ENCODE measurements at regions not wholly inside any gene's neighbourhood (a gene's known extent, or its start where the extent isn't known, plus 50 kb on each side); places are given as distances from the start of the nearest gene placed in this dataset.

DNA sequence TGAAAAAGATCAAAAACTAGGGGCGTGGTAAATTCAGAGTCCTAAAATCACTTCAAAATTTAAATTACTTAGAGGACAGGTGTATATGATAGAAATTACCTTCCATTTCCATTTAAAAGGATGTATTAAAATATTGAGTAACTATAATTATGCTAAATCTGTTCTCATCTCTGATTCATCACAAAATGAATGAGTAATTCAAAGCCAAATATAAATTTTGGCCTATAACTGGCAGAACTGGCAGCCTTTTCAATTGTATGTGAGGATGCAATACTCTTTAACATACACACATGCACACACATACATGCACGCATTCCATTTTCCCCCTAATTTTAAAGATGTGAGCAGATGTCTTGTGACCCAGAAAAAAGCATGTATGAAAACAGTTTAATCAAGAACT lies 194.6 kb downstream of the EPM2A start:
- DNase-seq, result no peak
- H3K36me3 ChIP-seq, result no peaks in the 10 kb centered on the region
- no peak overlapping the region for H3K4me3 ChIP-seq (ENCODE audit: low read depth, low read length)
- TF ChIP-seq, protein P1, sequence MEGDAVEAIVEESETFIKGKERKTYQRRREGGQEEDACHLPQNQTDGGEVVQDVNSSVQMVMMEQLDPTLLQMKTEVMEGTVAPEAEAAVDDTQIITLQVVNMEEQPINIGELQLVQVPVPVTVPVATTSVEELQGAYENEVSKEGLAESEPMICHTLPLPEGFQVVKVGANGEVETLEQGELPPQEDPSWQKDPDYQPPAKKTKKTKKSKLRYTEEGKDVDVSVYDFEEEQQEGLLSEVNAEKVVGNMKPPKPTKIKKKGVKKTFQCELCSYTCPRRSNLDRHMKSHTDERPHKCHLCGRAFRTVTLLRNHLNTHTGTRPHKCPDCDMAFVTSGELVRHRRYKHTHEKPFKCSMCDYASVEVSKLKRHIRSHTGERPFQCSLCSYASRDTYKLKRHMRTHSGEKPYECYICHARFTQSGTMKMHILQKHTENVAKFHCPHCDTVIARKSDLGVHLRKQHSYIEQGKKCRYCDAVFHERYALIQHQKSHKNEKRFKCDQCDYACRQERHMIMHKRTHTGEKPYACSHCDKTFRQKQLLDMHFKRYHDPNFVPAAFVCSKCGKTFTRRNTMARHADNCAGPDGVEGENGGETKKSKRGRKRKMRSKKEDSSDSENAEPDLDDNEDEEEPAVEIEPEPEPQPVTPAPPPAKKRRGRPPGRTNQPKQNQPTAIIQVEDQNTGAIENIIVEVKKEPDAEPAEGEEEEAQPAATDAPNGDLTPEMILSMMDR (IDR thresholded peaks at IDR 0.05; ENCODE audit: low read depth, low read length), result no peak
- H3K27me3 ChIP-seq, result no peaks in the 10 kb centered on the region
- no peaks in the 10 kb centered on the region for H3K4me1 ChIP-seq
- no peaks in the 10 kb centered on the region for H3K9me3 ChIP-seq

DNA sequence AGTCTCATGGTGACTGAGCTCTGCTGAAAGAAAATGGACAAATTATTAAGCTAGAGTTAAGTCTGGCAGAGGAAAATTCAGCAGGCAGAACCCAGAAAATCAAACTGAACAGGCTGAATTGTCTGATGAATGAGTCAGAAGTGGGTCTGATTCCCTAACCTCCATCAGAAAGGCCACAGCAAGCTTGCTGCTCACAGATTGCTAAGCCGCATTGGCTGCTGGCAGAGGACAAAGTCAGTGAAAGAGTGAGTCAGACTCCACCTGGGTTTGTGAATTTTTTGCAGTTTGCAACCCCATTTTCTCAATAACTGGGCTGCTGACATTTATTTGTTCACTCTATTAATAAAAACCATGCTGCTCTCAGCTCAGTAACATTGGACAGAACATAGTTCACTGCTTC lies 191.3 kb downstream of the EPM2A start:
- Histone ChIP-seq H3K27me3 (no peaks in the 10 kb centered on the region), H3K9me3 (no peaks in the 10 kb centered on the region), H3K36me3 (no peaks in the 10 kb centered on the region), H3K4me1 (no peaks in the 10 kb centered on the region), H3K4me3 (ENCODE audit: low read depth, low read length) (no peak overlapping the region)
- TF ChIP-seq, protein P1 (IDR thresholded peaks at IDR 0.05; ENCODE audit: low read depth, low read length), result no peak
- DNase-seq, result no peak

DNA sequence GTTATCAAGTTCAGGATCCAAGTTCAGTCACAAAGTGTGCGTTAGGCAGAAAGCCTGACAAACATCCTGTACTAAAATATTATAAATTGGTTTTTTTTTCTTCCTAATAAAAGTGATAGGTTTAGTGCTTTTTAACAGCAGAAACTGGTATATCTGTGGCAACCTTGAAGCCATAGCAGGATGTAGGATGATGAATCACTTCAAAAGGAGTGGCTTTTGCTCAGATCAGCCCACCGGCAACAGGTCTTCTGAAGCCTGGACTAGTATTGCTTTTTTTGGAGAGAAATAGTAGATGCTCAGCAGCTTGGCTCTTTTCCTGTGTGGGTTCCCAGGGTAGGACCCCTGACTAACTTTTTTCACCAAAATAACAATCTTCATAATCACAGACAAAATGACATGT lies 190.8 kb downstream of the EPM2A start:
- H3K27me3 ChIP-seq, result no peaks in the 10 kb centered on the region
- TF ChIP-seq, protein P1 (IDR thresholded peaks at IDR 0.05; ENCODE audit: low read depth, low read length), result no peak
- H3K4me1 ChIP-seq, result no peaks in the 10 kb centered on the region
- H3K36me3 ChIP-seq, result no peaks in the 10 kb centered on the region
- no peak for DNase-seq
- H3K4me3 ChIP-seq (ENCODE audit: low read depth, low read length), result no peak overlapping the region
- H3K9me3 ChIP-seq, result no peaks in the 10 kb centered on the region

DNA sequence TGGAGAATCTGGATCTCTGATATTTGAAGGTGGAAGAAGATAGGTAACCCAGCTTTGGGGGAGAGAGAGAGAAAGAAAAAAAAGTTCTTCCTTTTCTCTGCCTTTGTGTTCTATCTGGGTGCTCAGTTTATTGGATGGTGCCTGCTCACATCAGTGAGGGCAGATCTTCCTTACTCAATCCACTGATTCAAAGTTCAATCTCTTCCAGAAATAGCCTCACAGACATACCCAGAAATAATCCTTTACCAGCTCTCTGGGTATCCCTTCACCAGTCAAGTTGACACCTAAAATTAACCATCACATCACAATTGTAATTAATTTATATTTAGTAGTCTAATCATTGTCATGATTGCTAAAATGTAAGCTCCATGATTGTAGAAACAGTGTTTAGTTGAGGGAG lies 189.1 kb downstream of the EPM2A start:
- H3K27me3 ChIP-seq, result no peaks in the 10 kb centered on the region
- TF ChIP-seq, protein P1 (IDR thresholded peaks at IDR 0.05; ENCODE audit: low read depth, low read length), result no peak
- H3K36me3 ChIP-seq, result no peaks in the 10 kb centered on the region
- H3K4me3 ChIP-seq (ENCODE audit: low read depth, low read length), result no peak overlapping the region
- H3K9me3 ChIP-seq, result no peaks in the 10 kb centered on the region
- H3K4me1 ChIP-seq, result no peaks in the 10 kb centered on the region
- no peak for DNase-seq

- TF ChIP-seq, protein P1 (IDR thresholded peaks at IDR 0.05; ENCODE audit: low read depth, low read length), result no peak
- Histone ChIP-seq H3K27me3 (no peaks in the 10 kb centered on the region), H3K9me3 (no peaks in the 10 kb centered on the region), H3K4me1 (no peaks in the 10 kb centered on the region), H3K36me3 (no peaks in the 10 kb centered on the region), H3K4me3 (ENCODE audit: low read depth, low read length) (no peak overlapping the region)
- DNase-seq, result no peak
These were observed 187.6 kb downstream of the EPM2A start for GRCh38 chr6:145547594-145548335.

GRCh38 chr6:145548933-145549648 lies 186.2 kb downstream of the EPM2A start:
- Histone ChIP-seq H3K9me3 (no peaks in the 10 kb centered on the region), H3K36me3 (no peaks in the 10 kb centered on the region), H3K4me1 (no peaks in the 10 kb centered on the region), H3K27me3 (no peaks in the 10 kb centered on the region), H3K4me3 (ENCODE audit: low read depth, low read length) (no peak overlapping the region)
- TF ChIP-seq, protein P1 (IDR thresholded peaks at IDR 0.05; ENCODE audit: low read depth, low read length), result no peak
- no peak for DNase-seq
